HG02798 (cell line): ENCODE measurements at regions not wholly inside any gene's neighbourhood (a gene's known extent, or its start where the extent isn't known, plus 50 kb on each side); places are given as distances from the start of the nearest gene placed in this dataset.
"Not testable (repeated sequence)": the region's sequence is repeated elsewhere in the genome, so short reads cannot be mapped to it uniquely, and the experiment has no call there.

Experiments
- ATAC-seq: cut with Tn5 transposase; IDR thresholded peaks from one replicate; pipeline ENCODE4 v1.9.1; 2021; ENCODE audit warnings: mild to moderate bottlenecking; ENCODE audit not compliant: unreplicated experiment, poor library complexity

DNA sequence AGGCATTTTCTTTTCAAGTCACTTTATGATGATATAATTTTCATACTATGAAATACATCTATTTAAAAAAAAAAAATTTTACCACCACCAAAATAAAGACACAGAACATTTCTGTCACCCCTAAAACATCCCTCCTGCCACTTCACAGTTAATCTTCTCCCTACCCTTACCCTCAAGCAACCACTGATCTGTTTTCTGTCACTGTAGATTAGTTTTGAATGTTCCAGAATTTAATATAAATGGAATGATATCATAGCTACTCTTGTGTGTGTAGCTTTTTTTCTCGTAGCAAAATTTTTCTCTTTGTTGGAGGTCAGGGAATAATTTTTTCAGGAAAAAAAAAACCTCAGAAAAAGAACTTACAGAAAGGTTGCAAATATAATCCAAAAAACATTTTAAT, 152.7 kb downstream of the RHOU start:
- ATAC-seq = no peak

DNA sequence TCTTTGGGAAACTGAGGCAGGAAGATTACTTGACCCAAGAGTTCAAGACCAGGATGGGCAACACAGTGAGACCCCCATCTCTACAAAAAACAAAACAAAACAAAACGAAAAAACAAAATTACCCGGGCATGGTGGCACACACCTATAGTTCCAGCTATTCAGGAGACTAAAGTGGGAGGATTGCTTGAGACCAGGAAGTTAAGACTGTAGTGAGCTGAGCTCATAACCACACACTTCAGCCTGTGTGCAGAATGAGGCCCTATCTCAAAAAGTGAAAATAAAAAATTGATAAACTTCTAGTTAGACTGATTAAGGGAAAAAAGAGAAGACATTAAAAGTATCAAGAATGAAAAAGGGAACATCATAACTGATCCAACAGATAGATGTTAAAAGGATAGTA, 154.0 kb downstream of the RHOU start:
- ATAC-seq = no peak

DNA sequence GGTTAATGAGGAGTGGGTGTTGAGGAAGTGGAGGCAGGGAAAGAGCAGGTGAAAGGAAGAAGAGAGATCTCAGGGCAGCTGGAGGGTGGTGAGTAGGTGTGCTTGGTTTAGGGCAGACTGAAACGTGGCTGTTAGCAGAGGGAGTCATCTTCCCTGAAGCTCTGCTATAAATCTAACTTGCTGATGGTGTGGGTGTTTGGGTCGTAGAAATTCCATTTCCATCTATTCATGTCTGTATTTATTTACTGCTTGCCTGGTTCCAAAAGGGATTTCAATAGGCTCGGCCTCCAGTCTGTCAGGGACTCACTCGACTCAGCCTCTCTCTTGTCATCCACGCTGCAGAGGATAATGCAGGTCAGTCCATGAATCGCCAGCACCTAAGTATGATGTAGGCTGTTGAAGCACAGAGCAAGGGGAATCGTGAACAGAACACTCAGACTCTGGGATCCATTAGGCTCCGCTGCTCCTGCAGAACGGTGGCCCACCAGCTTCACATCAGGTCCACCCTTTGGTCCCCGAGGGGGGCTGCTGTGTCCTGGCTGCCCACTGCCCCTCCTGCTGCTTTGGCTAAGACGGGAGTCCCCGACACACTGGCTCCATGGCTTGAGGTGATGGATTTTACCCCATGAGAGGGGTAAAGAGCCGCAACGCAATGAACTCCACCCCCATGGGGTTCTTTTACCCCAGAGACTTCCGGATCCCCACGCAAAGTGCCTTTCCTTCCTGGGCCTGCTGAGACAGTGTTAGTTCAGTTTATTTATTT, 156.2 kb downstream of the RHOU start:
- no peak for ATAC-seq

DNA sequence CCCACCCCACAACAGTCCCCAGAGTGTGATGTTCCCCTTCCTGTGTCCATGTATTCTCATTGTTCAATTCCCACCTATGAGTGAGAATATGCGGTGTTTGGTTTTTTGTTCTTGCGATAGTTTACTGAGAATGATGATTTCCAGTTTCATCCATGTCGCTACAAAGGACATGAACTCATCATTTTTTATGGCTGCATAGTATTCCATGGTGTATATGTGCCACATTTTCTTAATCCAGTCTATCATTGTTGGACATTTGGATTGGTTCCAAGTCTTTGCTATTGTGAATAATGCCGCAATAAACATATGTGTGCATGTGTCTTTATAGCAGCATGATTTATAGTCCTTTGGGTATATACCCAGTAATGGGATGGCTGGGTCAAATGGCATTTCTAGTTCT, 156.9 kb downstream of the RHOU start:
- ATAC-seq = not testable (repeated sequence)

DNA sequence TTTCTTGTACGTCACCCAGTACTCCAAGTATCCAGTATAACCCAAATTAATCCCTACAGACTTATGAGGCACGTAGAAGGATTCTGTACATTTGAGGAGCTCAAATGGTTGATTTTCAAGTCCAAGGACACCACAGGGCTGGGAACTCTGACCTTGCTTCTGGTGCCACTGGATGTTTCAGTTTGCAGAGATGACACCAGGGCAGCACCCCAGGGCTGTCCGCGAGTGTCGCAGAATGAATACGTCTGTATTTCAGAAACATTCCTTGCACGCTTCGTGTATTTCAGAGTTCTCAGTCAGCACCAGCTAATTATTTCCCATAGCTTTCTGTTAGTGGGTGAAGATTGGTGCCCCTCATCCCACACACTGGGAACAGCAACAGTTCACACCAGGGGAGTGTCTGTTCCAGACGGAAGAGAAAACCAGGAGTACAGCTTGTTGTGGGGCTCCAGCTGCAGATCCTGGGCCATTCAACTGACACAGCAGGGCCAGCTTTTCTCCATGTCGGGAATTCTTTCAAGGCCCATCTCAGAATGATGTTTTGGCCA, 159.2 kb downstream of the RHOU start:
- ATAC-seq = no peak

DNA sequence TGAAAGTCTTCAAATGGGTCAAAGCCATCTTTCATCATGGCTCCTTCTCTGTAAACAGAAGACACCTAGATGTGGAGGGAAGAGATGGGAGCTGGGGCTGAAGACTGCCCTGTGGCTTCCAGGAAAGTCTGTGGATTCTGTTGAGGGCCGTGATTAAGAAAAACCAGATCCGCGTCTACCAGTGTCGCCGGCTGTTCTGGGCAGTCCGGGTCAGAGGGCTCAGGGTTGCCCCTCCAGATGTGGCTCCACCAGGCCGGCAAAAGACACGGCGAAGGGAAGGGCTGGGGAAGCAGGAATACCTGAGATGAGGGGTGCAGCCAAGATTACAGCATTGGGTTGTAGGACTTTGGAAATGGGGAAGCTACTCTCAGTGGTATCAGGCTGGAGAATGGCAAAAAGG, 162.6 kb downstream of the RHOU start:
- no peak for ATAC-seq

DNA sequence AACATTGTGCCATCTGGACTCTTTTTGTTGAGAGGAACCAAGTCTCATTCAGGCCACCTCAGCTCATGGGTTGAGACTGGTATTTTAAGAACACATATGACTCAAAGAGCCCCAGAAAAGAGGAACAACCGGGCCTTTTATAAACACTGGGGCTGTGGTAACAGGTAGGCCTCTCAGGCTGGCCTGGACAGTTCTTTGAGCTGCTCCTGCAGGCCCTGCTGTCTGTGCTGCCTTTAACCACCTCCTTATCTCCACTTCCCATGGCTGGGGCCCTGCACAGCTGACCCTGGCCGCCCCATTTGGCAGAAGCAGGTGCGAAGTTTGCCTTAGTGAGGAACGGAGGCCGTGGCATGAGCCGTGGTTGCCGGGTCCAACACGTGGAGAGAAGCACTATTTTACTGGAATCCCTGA, 163.3 kb downstream of the RHOU start:
- peak; percentile 74 for ATAC-seq

DNA sequence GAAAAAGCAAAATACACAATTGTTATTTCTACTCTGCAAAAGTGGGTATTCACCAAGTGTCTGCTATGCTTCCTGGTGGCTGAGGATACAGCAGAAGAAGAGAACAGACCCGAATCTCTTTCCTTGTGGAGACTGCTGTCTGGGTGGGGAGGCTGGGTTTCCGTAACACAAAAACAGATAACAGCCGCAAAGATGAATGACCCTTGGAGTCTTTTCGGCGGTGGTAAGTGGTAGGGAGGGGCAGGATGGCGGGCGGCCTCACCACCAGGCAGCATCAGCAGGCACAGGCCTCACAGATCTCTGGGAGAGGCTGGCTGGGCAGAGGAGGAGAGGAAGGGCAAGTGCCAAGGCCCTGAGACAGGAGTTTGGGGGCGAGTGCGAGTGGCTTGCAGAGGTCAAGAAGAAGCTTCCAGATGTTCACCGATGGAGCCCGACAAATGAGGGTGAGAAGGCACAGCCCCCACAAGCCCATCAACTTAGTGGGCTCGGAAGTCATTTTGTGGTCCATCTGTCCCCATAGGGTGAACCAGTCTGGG, 164.2 kb downstream of the RHOU start:
- no peak for ATAC-seq

DNA sequence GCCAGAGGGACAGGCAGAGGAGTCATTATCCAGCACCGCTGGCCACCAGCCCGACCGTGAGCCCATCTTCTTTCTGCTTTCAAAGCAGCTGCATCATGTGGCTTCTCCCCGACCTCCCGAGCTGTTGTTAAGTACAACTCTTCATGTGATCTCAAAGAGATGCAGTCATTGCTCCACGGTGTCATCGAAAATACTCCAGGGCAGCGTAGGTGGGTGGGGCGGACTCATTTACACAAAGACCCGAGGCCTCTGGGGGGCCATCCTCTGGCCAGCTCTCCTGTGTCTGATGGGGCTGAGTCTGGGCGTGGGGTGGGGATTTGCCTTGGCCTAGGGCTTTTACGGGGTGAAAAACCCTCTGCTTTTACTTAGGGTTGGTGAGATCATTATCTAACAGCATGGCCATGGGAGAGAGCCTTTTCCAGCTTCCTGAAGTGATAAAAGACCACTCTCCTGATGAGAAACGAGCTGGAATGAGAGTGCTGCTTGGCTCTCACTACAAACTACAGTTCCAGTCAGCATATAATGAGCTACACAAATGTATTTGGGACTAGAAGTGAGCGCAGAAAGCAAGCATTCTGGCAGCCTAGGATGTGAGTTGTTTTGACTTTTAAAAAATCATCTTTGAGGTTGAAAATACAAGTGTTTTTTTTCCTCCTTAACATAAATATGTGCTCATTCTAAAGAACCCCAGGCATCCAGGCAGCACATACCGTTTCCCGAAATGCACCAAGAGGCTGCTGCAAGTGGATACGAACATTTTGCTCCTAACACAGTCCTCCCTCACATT, 165.0 kb downstream of the RHOU start:
- no peak for ATAC-seq

DNA sequence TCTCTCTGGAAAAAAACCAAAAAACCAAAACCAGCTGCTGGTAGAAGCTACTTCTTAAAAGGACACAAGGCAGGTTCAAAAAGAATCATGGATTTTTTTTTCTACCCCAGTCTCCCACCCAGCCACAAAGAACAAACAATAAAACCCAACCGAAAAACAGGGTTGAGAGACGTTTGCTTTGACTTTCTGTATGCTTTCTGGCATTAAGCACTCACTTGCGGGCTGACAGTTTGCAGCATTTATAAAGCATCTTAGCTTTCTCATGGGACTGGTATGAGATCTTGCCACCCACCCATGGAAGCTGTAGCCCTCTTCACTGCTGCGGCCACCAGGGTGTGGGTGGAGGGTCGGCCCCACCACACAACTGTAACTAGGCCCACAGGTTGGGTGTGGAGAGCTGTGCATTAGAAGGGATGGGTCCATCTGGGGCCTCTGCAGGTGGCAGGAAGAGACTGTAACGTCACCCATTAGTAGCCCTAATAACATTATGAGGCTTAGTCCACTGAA, 165.7 kb downstream of the RHOU start:
- ATAC-seq = no peak

DNA sequence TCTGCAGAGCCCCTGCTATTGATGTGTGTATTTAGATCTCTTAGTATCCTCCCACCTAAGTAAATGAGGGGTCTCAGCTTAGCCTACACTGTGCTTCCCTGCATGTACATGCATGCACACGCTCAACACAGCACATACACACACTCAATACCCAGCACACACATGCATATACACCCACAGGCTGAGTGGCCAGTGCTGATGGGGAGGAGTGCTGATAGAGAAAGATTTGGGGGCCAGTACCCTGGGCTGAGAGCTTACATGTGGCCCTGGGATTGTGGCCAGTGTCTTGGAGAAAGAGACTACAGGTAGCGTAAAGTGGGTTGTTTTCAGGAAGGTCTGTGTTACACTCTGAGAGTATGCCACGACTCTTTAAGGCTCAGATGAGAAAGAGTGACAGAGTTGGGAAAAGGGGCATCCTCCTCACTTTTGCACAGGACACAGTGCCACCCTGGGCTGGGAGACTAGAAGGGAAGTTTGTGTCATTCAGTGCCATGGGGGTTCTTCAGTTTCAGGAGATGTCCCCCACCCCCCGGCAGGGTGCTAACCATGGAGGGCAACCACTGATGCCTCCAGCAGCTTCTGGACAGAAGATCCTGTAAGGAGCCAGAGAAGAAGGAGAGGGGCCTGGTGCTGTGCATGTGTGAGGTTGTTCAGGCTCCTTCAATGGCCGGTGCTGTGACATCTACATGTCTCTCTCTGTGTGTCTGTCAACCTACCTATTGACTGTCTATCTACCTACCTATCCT, 166.8 kb downstream of the RHOU start:
- ATAC-seq = no peak

DNA sequence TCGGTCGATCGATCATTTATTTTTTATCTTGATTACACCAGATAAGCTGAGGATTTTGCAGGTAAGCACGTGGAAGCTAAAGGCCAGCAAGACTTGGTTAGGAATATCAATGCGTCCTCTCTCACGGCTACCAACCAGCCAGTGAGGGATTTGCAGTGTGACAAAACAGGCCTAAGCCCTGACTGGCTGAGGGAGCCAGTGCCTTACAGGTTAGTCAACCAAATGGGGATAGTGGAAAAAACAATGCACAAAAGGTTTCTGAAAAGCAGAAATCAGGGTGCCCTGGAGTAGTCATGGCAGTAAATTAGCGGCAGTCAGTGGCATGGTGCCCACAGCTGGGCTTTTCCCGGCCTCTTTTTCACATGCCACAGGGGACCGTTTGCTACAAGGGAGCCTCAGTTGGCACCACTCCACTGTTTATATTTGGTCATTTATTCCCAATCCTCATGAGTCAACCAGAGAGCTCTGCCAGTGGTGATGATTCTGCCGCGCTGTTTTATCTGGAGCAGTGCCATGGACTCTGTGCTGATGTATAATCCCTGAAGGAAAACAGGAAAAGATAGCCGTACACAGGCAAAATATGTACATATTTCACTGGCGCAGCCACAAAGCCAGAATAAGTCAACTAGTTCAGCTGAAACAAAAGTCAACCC, 167.6 kb downstream of the RHOU start:
- ATAC-seq = no peak

DNA sequence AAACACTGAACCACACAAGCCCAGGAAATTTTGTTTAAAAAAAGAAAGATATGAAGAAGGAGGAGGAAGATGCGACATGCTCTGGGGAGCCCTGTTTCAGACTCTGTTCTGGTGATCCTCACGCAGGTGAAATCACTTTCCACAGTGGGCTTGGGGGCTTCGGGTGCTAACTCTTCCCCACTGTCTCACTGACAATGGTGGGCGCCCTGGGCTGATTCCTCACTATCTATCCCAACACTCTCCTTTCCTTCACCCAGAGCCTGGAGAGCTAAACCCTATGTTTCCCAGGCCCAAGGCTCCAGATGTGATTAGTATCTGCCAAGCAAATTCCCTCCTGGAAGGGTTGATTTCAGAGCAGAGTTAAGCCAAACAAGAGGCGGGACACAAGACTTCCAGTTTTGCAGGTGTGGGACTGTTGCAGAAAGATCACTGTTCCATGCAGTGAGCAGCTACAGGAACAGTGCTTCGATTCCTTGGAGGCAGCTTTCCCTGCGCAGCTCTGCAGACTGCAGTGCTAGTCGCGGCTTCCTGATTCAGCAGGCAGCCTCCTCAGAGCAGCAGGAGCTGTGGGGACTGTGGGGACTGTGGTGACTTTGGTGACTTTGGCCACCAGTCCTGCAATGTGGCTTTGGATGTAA, 168.3 kb downstream of the RHOU start:
- ATAC-seq = no peak

DNA sequence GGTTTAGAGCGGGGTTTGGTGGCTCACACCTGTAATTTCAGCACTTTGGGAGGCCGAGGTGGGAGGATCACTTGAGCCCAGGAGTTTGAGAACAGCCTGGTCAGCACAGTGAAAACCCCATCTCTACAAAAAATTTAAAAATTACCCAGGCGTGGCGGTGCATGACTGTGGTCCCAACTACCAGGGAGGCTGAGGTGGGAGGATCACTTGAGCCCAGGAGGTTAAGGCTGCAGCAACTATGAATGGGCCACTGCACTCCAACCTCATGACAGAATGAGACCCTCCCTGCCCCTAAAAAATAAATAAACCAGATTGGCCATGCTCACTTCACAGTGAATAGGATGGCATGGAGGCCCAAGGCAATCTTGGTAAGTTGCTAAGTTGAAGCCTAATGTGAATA, 168.9 kb downstream of the RHOU start:
- ATAC-seq = no peak

DNA sequence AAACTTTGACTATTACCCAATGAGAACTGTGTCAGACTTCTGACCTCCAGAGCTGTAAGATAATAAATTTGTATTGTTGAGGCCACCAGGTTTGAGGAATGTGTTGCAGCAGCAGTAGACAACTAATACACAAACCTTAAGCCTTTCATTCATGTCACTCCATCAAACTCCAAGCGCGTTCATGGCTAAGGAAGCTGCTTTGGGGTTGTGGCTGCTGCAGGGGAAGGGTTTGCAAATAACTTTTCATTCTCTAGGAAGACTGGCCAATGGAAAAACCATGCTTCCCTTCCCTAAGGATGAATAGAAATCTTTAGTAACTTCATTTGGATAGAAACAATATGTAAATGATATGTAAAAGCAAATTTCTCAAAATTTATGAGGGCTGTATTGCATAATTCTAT, 170.4 kb downstream of the RHOU start:
- ATAC-seq = no peak

DNA sequence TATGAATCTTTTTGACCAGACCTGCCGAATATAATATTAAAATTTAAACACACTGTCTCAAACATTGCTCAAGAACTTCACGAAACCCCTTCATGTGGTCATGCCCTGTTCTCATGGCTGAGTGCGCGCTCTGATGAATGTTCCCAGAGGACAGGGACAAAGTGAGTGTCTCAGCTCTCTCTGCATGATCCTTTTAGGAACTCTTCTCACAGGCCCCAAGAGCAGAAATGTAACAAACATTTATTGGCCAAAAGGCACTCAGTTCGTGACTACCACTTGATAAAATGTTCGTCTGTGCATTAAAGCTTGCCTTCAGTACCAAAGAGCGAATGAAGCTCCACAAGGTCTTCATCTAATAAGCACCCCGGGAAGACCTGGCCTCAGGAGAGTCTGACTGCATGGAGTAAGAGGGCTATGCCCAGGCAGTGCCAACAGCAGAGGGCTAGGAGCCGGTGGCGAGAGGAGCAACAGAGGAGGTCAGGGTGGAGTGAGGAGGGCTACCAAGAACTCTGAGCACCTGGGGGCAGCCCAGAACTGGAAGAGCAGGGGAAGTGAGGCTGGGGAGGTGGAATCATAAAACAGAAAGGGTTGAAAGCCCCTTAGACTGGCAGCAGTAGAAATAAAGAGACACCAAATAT, 171.1 kb downstream of the RHOU start:
- ATAC-seq = no peak

DNA sequence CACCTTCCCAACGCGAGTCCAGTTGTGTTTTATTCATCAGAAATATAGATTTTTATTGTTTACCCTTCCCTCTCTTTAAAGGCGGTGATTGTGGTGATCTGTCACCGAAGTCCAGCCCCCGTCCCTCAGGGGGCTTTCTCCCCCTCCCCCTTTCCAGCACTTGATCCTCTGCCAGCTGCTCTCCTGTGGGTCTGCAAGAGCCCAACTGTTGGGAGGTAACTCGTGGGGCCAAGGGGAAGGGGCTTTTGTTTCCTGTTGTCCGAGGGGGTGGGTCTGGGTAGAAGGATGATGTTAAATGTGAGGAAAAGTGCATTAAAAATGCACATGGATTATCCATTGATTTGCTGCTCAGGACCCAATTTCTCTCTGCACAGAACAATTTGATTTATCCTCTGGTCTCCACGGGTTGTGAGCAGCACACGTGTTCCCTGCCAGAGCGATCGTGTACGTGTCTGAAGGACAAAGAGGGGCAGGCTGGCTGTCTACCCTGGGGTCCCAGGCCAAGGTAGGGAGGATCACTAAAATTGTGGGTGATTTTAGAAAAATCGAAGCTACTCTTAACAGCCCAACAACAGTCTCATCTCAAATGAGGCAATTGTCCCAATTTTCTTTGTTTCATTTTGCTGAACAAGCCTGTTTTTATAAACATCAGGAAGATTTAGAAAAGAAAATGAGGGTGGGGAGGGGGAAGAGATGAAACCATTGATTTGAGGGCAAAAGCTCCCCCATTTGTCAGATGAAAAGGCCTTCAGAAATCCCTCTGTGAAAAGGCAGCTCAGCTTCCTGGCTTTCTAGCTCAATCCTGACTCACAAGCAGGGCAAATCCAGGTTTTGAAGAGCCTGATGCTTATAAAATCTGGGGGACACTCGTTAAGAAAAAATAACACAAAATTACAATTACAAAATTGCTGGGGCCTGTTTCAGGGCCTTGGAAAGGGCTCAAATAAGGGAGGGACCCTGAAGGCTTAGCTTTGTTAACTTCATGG, 176.2 kb downstream of the RHOU start:
- ATAC-seq = no peak
